ENCODE measurements at regions not wholly inside any gene's neighbourhood (a gene's known extent, or its start where the extent isn't known, plus 50 kb on each side); places are given as distances from the start of the nearest gene placed in this dataset.

DNA sequence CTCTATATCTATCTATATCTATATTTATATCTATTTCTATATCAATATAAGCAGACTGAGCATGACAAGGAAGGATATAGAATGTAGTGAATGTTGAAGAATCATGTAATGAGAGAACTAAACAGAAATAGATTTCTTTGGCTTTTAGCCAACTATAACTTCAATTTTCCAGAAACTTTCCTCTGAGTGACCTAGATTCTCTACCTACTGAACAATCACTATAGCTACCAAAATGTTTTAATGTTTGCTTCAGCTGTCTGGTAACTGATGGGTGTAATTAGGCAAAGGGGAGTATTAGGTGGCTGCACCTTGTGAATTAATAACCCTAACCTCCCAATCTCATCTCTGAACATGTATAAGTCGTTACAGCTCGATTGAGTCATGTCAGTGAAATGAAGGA lies 76.4 kb upstream of the ROBO1 start:
- no peaks in the 10 kb centered on the region for H3K9me2 ChIP-seq (ENCODE audit: insufficient read depth, low read length)
- no peaks in the 10 kb centered on the region for H4K20me1 ChIP-seq (ENCODE audit: insufficient read depth, low read length)
- no peak overlapping the region for H2AFZ ChIP-seq (ENCODE audit: low read length)
- no peak overlapping the region for H3K27ac ChIP-seq (ENCODE audit: low read depth, low read length, poor library complexity, severe bottlenecking)
- H3K79me2 ChIP-seq (ENCODE audit: insufficient read depth, low read depth, low read length), result no peaks in the 10 kb centered on the region
- DNase-seq (ENCODE audit: low spot score), result no peak
- H3K4me2 ChIP-seq (ENCODE audit: low read length), result no peak overlapping the region
- H3K4me1 ChIP-seq (ENCODE audit: insufficient read depth, low read length, poor library complexity, severe bottlenecking), result no peaks in the 10 kb centered on the region
- intact Hi-C loops (cut with micrococcal nuclease; ENCODE audit: unreplicated experiment), result no loop called here
- no peaks in the 10 kb centered on the region for H3K9me3 ChIP-seq (ENCODE audit: low read length)
- TF ChIP-seq, protein P1, sequence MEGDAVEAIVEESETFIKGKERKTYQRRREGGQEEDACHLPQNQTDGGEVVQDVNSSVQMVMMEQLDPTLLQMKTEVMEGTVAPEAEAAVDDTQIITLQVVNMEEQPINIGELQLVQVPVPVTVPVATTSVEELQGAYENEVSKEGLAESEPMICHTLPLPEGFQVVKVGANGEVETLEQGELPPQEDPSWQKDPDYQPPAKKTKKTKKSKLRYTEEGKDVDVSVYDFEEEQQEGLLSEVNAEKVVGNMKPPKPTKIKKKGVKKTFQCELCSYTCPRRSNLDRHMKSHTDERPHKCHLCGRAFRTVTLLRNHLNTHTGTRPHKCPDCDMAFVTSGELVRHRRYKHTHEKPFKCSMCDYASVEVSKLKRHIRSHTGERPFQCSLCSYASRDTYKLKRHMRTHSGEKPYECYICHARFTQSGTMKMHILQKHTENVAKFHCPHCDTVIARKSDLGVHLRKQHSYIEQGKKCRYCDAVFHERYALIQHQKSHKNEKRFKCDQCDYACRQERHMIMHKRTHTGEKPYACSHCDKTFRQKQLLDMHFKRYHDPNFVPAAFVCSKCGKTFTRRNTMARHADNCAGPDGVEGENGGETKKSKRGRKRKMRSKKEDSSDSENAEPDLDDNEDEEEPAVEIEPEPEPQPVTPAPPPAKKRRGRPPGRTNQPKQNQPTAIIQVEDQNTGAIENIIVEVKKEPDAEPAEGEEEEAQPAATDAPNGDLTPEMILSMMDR (conservative IDR thresholded peaks at IDR 0.05; ENCODE audit: low read length), result no peak
- no peak for TF ChIP-seq EZH2phosphoT487 (IDR thresholded peaks at IDR 0.05; ENCODE audit: borderline replicate concordance, low read depth, low read length)
- POLR2A ChIA-PET, result no interaction called here
- no TSS peak for BruUV-seq (replicated peaks)
- no peak overlapping the region for H3K4me3 ChIP-seq (ENCODE audit: low read depth, low read length, poor library complexity, severe bottlenecking)
- H3K36me3 ChIP-seq (ENCODE audit: insufficient read depth, low read length), result no peaks in the 10 kb centered on the region
- CTCF ChIA-PET (ENCODE audit: unreplicated experiment), result no interaction called here

DNA sequence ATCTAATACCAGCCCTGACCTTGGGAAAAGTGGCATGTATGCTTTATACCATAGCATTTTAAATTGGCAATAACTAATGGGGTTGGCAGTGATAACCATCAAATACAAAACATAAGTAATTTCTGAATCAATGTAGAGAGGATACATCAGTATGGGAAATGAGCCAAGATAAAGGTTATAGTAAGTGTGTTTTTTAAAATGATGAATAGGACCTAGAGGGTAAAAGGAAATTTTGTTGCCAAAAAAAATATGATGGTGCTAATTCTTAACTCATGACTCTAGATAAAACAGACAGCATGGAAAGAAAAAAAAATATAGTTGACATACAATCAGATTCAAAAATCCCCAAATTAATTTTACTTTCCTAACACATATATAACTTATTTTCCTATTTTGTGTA lies 75.4 kb upstream of the ROBO1 start:
- Histone ChIP-seq H3K27ac (ENCODE audit: low read depth, low read length, poor library complexity, severe bottlenecking) (no peak overlapping the region), H3K4me3 (ENCODE audit: low read depth, low read length, poor library complexity, severe bottlenecking) (no peak overlapping the region), H2AFZ (ENCODE audit: low read length) (no peak overlapping the region), H3K4me2 (ENCODE audit: low read length) (no peak overlapping the region), H3K4me1 (ENCODE audit: insufficient read depth, low read length, poor library complexity, severe bottlenecking) (no peaks in the 10 kb centered on the region), H3K79me2 (ENCODE audit: insufficient read depth, low read depth, low read length) (no peaks in the 10 kb centered on the region), H4K20me1 (ENCODE audit: insufficient read depth, low read length) (no peaks in the 10 kb centered on the region), H3K36me3 (ENCODE audit: insufficient read depth, low read length) (no peaks in the 10 kb centered on the region), H3K9me2 (ENCODE audit: insufficient read depth, low read length) (no peaks in the 10 kb centered on the region), H3K9me3 (ENCODE audit: low read length) (no peaks in the 10 kb centered on the region)
- no TSS peak for BruUV-seq (replicated peaks)
- intact Hi-C loops (cut with micrococcal nuclease; ENCODE audit: unreplicated experiment), result no loop called here
- ChIA-PET POLR2A (interaction anchor here (0.6 kb wide), 1 partner anchor 132 kb away, joined by 4 read pairs; no protein-coding TSS in a partner anchor), CTCF (ENCODE audit: unreplicated experiment) (no interaction called here)
- TF ChIP-seq, protein P1 (conservative IDR thresholded peaks at IDR 0.05; ENCODE audit: low read length), result no peak
- TF ChIP-seq EZH2phosphoT487 (IDR thresholded peaks at IDR 0.05; ENCODE audit: borderline replicate concordance, low read depth, low read length), result no peak
- DNase-seq (ENCODE audit: low spot score), result no peak

DNA sequence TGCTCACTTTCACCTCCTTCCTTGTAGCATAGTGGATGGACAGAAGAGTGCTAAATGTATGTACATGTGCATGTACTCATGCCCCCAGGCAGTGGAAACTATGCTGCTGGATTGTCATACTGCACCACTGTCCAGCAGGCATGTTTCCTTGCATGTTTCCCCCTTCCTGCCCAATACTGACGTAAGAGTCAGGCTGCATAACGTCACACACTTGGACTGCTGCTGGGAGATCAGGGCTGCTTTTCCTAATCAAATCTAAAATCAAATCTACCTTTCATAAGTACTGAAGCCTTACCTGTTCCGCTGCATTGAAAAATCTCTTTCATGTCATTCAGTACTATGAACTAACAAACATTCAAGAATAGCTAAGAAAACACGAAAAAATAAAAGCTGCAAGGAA lies 67.9 kb upstream of the ROBO1 start:
- Histone ChIP-seq H3K4me1 (ENCODE audit: insufficient read depth, low read length, poor library complexity, severe bottlenecking) (no peaks in the 10 kb centered on the region), H3K79me2 (ENCODE audit: insufficient read depth, low read depth, low read length) (no peaks in the 10 kb centered on the region), H3K36me3 (ENCODE audit: insufficient read depth, low read length) (no peaks in the 10 kb centered on the region), H3K9me2 (ENCODE audit: insufficient read depth, low read length) (no peaks in the 10 kb centered on the region), H3K4me3 (ENCODE audit: low read depth, low read length, poor library complexity, severe bottlenecking) (no peak overlapping the region), H2AFZ (ENCODE audit: low read length) (no peak overlapping the region), H4K20me1 (ENCODE audit: insufficient read depth, low read length) (no peaks in the 10 kb centered on the region), H3K4me2 (ENCODE audit: low read length) (no peak overlapping the region), H3K27ac (ENCODE audit: low read depth, low read length, poor library complexity, severe bottlenecking) (no peak overlapping the region), H3K9me3 (ENCODE audit: low read length) (no peaks in the 10 kb centered on the region)
- intact Hi-C loops (cut with micrococcal nuclease; ENCODE audit: unreplicated experiment), result no loop called here
- ChIA-PET CTCF (ENCODE audit: unreplicated experiment) (no interaction called here), POLR2A (no interaction called here)
- DNase-seq (ENCODE audit: low spot score), result no peak
- BruUV-seq (replicated peaks), result no TSS peak
- TF ChIP-seq, protein P1 (conservative IDR thresholded peaks at IDR 0.05; ENCODE audit: low read length), result no peak
- no peak for TF ChIP-seq EZH2phosphoT487 (IDR thresholded peaks at IDR 0.05; ENCODE audit: borderline replicate concordance, low read depth, low read length)
